Adrenal gland (tissue), 5 donors: ENCODE measurements at regions not wholly inside any gene's neighbourhood (a gene's known extent, or its start where the extent isn't known, plus 50 kb on each side); places are given as distances from the start of the nearest gene placed in this dataset.

Experiments
- POLR2A ChIP-seq, 2 donors: fragments of 450-650 bp; IDR thresholded peaks; one replicate each; pipeline ENCODE4 v1.6.1; 2017; ENCODE audit warnings: antibody characterized with exemption in 2 of 2, mild to moderate bottlenecking in 2 of 2, moderate library complexity in 1 of 2
- TF ChIP-seq, protein P1 (sequence below), 6 experiments: fragments of 450-650 bp in 4 of 6; fragments of 200-600 bp in 2 of 6; sonication (generic) in 1 of 6; IDR thresholded peaks; 1 replicate in 5 of 6; 2 replicates in 1 of 6; pipeline versions ENCODE4 v1.5.1 to v1.8.0; 2016 to 2021; ENCODE audit warnings: antibody characterized with exemption in 6 of 6, mild to moderate bottlenecking in 2 of 6, moderate library complexity in 1 of 6
- donor health status: DM: no; HTN: no; CAD: no.

DNA sequence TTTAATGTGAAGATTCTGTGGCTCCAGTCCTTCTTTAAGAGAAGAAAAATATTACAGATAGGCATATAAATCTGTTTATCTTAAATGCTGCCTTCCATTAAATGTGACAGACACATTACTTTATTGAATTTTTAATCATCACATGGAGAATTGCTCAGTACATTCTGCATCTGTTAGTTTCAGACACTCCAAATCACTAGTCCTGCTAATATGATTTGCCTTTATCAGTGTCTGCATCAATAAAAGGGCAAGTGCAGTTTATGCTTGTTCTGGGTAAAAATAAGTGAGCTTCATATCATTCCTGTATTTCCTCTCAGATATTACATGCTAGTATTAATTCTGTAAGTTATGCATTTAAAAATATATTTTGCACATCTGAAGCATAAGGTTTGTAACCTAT lies 666.4 kb downstream of the TECRL start:
- TF ChIP-seq, protein P1, sequence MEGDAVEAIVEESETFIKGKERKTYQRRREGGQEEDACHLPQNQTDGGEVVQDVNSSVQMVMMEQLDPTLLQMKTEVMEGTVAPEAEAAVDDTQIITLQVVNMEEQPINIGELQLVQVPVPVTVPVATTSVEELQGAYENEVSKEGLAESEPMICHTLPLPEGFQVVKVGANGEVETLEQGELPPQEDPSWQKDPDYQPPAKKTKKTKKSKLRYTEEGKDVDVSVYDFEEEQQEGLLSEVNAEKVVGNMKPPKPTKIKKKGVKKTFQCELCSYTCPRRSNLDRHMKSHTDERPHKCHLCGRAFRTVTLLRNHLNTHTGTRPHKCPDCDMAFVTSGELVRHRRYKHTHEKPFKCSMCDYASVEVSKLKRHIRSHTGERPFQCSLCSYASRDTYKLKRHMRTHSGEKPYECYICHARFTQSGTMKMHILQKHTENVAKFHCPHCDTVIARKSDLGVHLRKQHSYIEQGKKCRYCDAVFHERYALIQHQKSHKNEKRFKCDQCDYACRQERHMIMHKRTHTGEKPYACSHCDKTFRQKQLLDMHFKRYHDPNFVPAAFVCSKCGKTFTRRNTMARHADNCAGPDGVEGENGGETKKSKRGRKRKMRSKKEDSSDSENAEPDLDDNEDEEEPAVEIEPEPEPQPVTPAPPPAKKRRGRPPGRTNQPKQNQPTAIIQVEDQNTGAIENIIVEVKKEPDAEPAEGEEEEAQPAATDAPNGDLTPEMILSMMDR (IDR thresholded peaks at IDR 0.05), result no peak
- no peak for TF ChIP-seq POLR2A (IDR thresholded peaks at IDR 0.05)
